Stomach (tissue), 4 donors: ENCODE measurements at regions not wholly inside any gene's neighbourhood (a gene's known extent, or its start where the extent isn't known, plus 50 kb on each side); places are given as distances from the start of the nearest gene placed in this dataset.

Source experiments
- CTCF ChIP-seq, 7 experiments: fragments of 450-650 bp in 4 of 7; fragments of 200-600 bp in 3 of 7; sonication (generic) in 3 of 7; IDR thresholded peaks; one replicate each; pipeline ENCODE4 v1.5.1; 2016 to 2019; ENCODE audit warnings: antibody characterized with exemption in 7 of 7, control low read depth in 2 of 7, mild to moderate bottlenecking in 1 of 7
- EP300 ChIP-seq: sonication (generic); formaldehyde crosslinking; IDR thresholded peaks from one replicate; pipeline ENCODE4 v1.6.1; 2017; ENCODE audit warnings: antibody characterized with exemption
- POLR2AphosphoS5 ChIP-seq, 3 donors: sonication (generic); formaldehyde crosslinking; IDR thresholded peaks; one replicate each; pipeline ENCODE4 v1.6.1; 2016; ENCODE audit warnings: antibody characterized with exemption in 3 of 3

GRCh38 chr14:96633096-96633495, 130.9 kb downstream of the PAPOLA start:
- TF ChIP-seq POLR2AphosphoS5 (IDR thresholded peaks at IDR 0.05), result no peak
- TF ChIP-seq EP300, result no peak
- no peak for TF ChIP-seq CTCF (IDR thresholded peaks at IDR 0.05)
